DMS79 treated with DMSO at 0.1 percent for 48 hours (cell line): ENCODE measurements at regions not wholly inside any gene's neighbourhood (a gene's known extent, or its start where the extent isn't known, plus 50 kb on each side); places are given as distances from the start of the nearest gene placed in this dataset.

Experiments used
- DNase-seq: peaks from one replicate; lab custom pipeline; 2025; lab: John Stamatoyannopoulos, UW

- DNase-seq: no peak
Observed at GRCh38 chr2:46813020-46813415, 102.6 kb downstream of the MCFD2 start.
